GM18508 (cell line): ENCODE measurements at regions not wholly inside any gene's neighbourhood (a gene's known extent, or its start where the extent isn't known, plus 50 kb on each side); places are given as distances from the start of the nearest gene placed in this dataset.

Experiments
- ATAC-seq: cut with Tn5 transposase; IDR thresholded peaks from one replicate; pipeline ENCODE4 v1.9.1; 2021; ENCODE audit warnings: moderate number of reproducible peaks; ENCODE audit not compliant: insufficient read depth, unreplicated experiment

- ATAC-seq, result no peak
These were observed 49.7 kb upstream of the ACP3 start for GRCh38 chr3:132267391-132267993.
